PC-3 (cell line): ENCODE measurements at regions not wholly inside any gene's neighbourhood (a gene's known extent, or its start where the extent isn't known, plus 50 kb on each side); places are given as distances from the start of the nearest gene placed in this dataset.

Source experiments
- CTCF ChIP-seq: fragments of 300-600 bp; sonication (generic); conservative IDR thresholded peaks from 2 replicates; pipeline ENCODE4 v1.5.1; 2017; ENCODE audit warnings: antibody characterized with exemption, low read depth, mild to moderate bottlenecking, low read length
- EZH2phosphoT487 ChIP-seq: fragments of 300-600 bp; sonication (generic); IDR thresholded peaks from 2 replicates; pipeline ENCODE4 v1.6.1; 2018; ENCODE audit warnings: mild to moderate bottlenecking, antibody characterized with exemption, low read length, borderline replicate concordance

GRCh38 chr1:90204780-90205179 lies 209.9 kb downstream of the ZNF326 start:
- TF ChIP-seq CTCF, result no peak
- no peak for TF ChIP-seq EZH2phosphoT487
